ENCODE measurements at regions not wholly inside any gene's neighbourhood (a gene's known extent, or its start where the extent isn't known, plus 50 kb on each side); places are given as distances from the start of the nearest gene placed in this dataset.

DNA sequence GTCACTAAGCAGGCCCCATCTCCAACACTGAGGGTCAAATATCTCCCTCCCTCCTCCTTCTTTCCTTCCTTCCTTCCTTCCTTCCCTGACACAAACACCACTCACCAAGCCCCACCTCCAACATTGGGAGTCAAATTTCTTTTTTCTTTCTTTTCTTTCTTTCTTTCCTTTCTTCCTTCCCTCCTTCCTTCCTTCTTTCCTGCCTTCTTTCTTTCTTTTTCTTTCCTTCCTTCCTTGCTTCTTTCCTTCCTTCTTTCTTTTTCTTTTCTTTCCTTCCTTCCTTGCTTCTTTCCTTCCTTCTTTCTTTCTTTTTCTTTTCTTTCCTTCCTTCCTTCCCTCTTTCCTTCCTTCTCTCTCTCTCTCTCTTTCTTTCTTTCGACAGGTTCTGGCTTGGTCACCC, 79.2 kb upstream of the ETS2 start:
- TF ChIP-seq, protein P1, sequence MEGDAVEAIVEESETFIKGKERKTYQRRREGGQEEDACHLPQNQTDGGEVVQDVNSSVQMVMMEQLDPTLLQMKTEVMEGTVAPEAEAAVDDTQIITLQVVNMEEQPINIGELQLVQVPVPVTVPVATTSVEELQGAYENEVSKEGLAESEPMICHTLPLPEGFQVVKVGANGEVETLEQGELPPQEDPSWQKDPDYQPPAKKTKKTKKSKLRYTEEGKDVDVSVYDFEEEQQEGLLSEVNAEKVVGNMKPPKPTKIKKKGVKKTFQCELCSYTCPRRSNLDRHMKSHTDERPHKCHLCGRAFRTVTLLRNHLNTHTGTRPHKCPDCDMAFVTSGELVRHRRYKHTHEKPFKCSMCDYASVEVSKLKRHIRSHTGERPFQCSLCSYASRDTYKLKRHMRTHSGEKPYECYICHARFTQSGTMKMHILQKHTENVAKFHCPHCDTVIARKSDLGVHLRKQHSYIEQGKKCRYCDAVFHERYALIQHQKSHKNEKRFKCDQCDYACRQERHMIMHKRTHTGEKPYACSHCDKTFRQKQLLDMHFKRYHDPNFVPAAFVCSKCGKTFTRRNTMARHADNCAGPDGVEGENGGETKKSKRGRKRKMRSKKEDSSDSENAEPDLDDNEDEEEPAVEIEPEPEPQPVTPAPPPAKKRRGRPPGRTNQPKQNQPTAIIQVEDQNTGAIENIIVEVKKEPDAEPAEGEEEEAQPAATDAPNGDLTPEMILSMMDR (IDR thresholded peaks at IDR 0.05; ENCODE audit: low read depth, low read length, missing input control): no peak
- TF ChIP-seq YY1 (IDR thresholded peaks at IDR 0.05): no peak
- TF ChIP-seq RXRA (IDR thresholded peaks at IDR 0.05): no peak
- TF ChIP-seq, protein P2, sequence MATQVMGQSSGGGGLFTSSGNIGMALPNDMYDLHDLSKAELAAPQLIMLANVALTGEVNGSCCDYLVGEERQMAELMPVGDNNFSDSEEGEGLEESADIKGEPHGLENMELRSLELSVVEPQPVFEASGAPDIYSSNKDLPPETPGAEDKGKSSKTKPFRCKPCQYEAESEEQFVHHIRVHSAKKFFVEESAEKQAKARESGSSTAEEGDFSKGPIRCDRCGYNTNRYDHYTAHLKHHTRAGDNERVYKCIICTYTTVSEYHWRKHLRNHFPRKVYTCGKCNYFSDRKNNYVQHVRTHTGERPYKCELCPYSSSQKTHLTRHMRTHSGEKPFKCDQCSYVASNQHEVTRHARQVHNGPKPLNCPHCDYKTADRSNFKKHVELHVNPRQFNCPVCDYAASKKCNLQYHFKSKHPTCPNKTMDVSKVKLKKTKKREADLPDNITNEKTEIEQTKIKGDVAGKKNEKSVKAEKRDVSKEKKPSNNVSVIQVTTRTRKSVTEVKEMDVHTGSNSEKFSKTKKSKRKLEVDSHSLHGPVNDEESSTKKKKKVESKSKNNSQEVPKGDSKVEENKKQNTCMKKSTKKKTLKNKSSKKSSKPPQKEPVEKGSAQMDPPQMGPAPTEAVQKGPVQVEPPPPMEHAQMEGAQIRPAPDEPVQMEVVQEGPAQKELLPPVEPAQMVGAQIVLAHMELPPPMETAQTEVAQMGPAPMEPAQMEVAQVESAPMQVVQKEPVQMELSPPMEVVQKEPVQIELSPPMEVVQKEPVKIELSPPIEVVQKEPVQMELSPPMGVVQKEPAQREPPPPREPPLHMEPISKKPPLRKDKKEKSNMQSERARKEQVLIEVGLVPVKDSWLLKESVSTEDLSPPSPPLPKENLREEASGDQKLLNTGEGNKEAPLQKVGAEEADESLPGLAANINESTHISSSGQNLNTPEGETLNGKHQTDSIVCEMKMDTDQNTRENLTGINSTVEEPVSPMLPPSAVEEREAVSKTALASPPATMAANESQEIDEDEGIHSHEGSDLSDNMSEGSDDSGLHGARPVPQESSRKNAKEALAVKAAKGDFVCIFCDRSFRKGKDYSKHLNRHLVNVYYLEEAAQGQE (IDR thresholded peaks at IDR 0.05): no peak
- TF ChIP-seq, protein P3, sequence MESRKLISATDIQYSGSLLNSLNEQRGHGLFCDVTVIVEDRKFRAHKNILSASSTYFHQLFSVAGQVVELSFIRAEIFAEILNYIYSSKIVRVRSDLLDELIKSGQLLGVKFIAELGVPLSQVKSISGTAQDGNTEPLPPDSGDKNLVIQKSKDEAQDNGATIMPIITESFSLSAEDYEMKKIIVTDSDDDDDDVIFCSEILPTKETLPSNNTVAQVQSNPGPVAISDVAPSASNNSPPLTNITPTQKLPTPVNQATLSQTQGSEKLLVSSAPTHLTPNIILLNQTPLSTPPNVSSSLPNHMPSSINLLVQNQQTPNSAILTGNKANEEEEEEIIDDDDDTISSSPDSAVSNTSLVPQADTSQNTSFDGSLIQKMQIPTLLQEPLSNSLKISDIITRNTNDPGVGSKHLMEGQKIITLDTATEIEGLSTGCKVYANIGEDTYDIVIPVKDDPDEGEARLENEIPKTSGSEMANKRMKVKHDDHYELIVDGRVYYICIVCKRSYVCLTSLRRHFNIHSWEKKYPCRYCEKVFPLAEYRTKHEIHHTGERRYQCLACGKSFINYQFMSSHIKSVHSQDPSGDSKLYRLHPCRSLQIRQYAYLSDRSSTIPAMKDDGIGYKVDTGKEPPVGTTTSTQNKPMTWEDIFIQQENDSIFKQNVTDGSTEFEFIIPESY (IDR thresholded peaks at IDR 0.05): no peak
- TF ChIP-seq HNF4G (IDR thresholded peaks at IDR 0.05): no peak

Data from liver (tissue), 3 donors.